ENCODE measurements at regions not wholly inside any gene's neighbourhood (a gene's known extent, or its start where the extent isn't known, plus 50 kb on each side); places are given as distances from the start of the nearest gene placed in this dataset.

DNA sequence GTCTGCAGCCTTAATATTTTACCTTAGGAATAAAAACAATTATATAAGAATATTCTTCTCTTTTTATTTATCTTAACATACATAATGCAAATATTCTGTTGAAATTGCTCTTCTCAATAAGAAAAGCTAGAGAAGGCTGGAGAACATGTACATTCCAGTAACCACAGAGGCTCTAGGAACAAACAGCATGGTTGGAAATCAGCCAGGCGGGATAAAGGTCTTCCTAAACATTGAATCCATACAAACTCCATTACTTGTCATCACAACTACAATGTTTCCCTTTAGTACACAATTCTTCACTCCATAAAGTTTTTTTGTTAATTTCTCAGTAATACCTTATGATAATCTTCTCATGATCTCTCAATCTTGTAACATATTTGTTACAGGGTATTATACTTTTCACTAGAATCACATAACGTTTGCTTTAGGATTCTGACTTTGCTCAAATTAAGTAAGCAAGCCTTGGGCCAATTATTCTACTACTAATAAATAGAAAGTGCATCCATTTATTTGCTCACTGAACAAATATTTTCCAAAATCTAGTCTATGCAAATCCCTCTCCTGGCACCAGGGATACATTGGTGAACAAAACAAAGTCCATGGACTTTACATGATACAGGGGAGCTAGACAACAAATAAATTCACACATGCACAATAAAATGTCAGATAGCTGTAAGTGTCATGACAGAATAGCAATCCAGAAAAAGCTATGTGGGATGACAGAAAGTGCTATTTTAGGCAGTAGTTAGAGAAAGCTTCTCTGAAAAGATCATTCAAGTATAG, 237.5 kb upstream of the TMTC1 start:
- H3K27me3 Mint-ChIP-seq = no peaks in the 10 kb centered on the region
- ATAC-seq = no peak
- H3K9me3 Mint-ChIP-seq (ENCODE audit: low read depth) = no peaks in the 10 kb centered on the region
- no peak overlapping the region for H3K4me3 Mint-ChIP-seq
- H3K36me3 Mint-ChIP-seq = no peaks in the 10 kb centered on the region
- no peak for DNase-seq
- H3K27ac Mint-ChIP-seq = no peak overlapping the region
- no peaks in the 10 kb centered on the region for H3K4me1 Mint-ChIP-seq
- CTCF ChIA-PET = no interaction called here

GRCh38 chr12:30019366-30020140, 235.8 kb upstream of the TMTC1 start:
- CTCF ChIA-PET = no interaction called here
- Mint-ChIP-seq H3K4me1 (no peaks in the 10 kb centered on the region), H3K27me3 (no peaks in the 10 kb centered on the region), H3K36me3 (no peaks in the 10 kb centered on the region), H3K27ac (no peak overlapping the region), H3K4me3 (no peak overlapping the region), H3K9me3 (ENCODE audit: low read depth) (no peaks in the 10 kb centered on the region)
- ATAC-seq = no peak
- DNase-seq = no peak

- H3K9me3 Mint-ChIP-seq (ENCODE audit: low read depth) = no peaks in the 10 kb centered on the region
- no peaks in the 10 kb centered on the region for H3K4me1 Mint-ChIP-seq
- no peaks in the 10 kb centered on the region for H3K36me3 Mint-ChIP-seq
- no peaks in the 10 kb centered on the region for H3K27me3 Mint-ChIP-seq
- no peak overlapping the region for H3K27ac Mint-ChIP-seq
- no peak for ATAC-seq
- H3K4me3 Mint-ChIP-seq = no peak overlapping the region
- no peak for DNase-seq
- CTCF ChIA-PET = no interaction called here
These were observed 232.9 kb upstream of the TMTC1 start for GRCh38 chr12:30016540-30017055.

DNA sequence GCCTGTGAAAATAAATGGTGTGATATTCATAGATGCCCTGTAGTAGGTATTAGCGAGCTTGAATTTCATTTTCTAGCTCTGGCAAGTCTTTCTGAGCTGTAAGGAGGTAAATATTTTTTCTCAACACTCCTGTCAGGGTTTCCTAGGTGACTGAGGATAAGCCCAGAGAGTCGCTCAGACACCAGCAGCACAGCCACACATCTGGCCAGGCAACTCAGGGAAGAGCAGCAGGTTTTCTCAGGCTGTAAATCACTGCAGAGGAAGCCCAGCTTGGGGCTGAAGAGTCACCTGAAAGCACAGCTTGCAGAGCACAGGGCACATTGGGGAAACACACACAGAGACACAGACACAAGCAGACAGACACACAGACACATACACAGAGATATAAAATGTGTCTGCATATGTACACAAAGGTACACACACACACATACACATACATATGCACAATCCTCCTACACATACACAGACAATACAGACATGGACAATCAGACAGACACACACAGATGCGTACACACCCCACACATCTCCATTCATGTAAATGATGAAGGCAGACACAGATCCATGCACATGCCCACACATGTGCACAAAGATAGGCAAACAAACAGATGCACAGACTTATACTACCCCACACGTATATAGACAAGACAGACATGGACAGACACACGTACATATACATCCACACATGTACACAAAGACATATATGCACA, 232.0 kb upstream of the TMTC1 start:
- Mint-ChIP-seq H3K9me3 (ENCODE audit: low read depth) (no peaks in the 10 kb centered on the region), H3K27ac (no peak overlapping the region), H3K4me3 (no peak overlapping the region), H3K27me3 (no peaks in the 10 kb centered on the region), H3K36me3 (no peaks in the 10 kb centered on the region), H3K4me1 (no peaks in the 10 kb centered on the region)
- CTCF ChIA-PET = no interaction called here
- no peak for ATAC-seq
- no peak for DNase-seq

DNA sequence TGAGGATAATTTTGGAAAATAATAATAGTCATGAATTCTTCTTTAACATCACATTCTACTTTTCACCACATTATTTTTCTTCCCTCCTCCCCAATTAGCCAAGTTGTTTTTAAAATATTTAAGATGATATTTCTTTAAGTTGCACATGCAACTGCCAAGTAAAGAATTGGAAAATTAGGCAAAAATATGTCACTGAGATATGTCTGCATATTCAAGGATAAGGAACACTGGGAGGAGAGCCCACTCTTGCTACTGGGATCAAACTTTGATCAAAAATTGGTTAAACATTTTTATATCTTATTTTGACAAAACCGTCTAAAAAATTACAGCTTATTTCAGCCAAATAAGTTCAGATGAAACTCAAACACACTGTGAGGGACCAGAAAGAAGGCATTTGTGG, 231.2 kb upstream of the TMTC1 start:
- Mint-ChIP-seq H3K36me3 (no peaks in the 10 kb centered on the region), H3K4me3 (no peak overlapping the region), H3K27ac (no peak overlapping the region), H3K27me3 (no peaks in the 10 kb centered on the region), H3K4me1 (no peaks in the 10 kb centered on the region), H3K9me3 (ENCODE audit: low read depth) (no peaks in the 10 kb centered on the region)
- no peak for DNase-seq
- no peak for ATAC-seq
- CTCF ChIA-PET = no interaction called here

DNA sequence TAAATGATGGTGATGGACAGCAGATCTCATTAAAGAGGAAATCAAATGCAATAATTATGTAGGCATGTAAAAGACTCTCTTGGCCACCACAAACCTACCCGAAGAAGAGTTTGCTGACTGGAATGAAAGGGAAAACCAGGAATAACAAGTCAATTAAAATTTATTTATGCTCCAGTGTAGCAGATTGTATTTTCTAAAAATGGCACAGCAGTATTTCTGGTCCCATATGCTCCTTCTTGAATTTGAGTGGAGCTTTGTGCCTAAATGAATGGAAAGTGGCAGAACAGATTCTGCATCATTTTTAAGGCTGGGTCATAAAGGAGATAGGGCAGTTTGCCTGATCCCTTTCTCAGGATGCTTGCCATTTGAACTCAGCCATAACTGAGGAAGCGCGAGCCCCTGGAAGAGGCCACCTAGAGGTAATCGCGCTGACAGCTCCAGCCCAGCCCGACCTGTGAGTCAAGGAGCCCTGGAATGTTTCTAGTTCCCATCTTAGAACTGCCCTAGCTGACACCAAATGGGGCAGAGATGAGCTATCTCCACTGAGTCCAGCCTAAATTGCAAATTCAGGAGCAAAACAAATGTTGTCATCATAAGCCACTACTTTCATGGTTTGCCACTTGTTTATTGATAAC, 229.2 kb upstream of the TMTC1 start:
- ATAC-seq = no peak

DNA sequence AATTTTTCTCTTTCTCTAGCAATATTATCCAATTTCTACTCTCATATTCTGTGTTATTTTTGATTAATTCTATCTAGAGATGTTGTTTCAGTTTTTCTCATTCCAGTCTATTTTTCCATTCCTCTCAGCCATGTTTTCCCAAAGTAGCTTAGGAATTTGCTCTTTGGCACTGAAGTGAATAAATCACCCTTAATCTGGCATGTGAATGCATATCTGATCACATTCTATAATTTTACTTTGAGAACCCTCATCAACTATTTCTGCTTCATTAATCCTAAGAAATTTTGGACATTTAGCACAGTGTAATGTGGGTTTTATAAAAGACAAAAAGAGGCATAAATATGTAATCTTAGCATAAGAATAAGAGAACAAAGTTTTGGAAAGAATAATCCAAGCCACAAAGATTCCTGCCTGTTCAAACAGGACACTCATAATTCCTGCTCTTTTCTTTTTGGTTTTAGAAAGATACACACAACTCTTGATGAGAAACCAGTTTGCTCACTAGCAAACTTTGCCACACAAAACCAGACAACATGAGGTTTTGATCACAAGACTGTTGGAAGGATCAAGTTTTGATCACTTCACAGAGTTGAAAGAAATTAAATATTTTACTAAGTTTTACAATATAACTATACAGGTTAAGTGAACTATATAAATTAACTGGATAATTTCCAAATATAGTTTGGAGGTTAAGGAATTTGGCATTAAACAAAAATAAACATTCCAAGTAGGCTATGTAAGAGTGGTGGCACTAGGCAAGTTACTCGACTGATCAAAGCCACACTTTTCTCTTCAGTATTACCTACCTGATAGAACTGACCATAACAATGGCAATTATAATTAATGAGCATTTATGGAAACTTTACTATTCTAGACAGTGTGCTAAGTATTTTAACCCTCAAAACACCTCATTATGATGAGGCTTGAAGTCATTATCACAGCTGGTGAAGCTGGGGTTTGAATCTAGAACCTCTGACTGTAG, 226.6 kb upstream of the TMTC1 start:
- no peak overlapping the region for H3K4me3 Mint-ChIP-seq
- DNase-seq (no peak), ATAC-seq (no peak)
- no peaks in the 10 kb centered on the region for H3K4me1 Mint-ChIP-seq
- H3K27me3 Mint-ChIP-seq = no peaks in the 10 kb centered on the region
- CTCF ChIA-PET = no interaction called here
- no peaks in the 10 kb centered on the region for H3K9me3 Mint-ChIP-seq (ENCODE audit: low read depth)
- no peaks in the 10 kb centered on the region for H3K36me3 Mint-ChIP-seq
- no peak overlapping the region for H3K27ac Mint-ChIP-seq

More for the DNA sequence above, 229.2 kb upstream of the TMTC1 start:
- DNase-seq = no peak
- no peaks in the 10 kb centered on the region for H3K9me3 Mint-ChIP-seq (ENCODE audit: low read depth)
- no peaks in the 10 kb centered on the region for H3K36me3 Mint-ChIP-seq
- no peak overlapping the region for H3K4me3 Mint-ChIP-seq
- no peak overlapping the region for H3K27ac Mint-ChIP-seq
- CTCF ChIA-PET = no interaction called here
- H3K27me3 Mint-ChIP-seq = no peaks in the 10 kb centered on the region
- H3K4me1 Mint-ChIP-seq = no peaks in the 10 kb centered on the region

GRCh38 chr12:30006021-30006420, 222.3 kb upstream of the TMTC1 start:
- no peaks in the 10 kb centered on the region for H3K27me3 Mint-ChIP-seq
- DNase-seq (no peak), ATAC-seq (no peak)
- H3K9me3 Mint-ChIP-seq (ENCODE audit: low read depth) = no peaks in the 10 kb centered on the region
- no peak overlapping the region for H3K27ac Mint-ChIP-seq
- CTCF ChIA-PET = no interaction called here
- no peaks in the 10 kb centered on the region for H3K36me3 Mint-ChIP-seq
- no peak overlapping the region for H3K4me3 Mint-ChIP-seq
- H3K4me1 Mint-ChIP-seq = no peaks in the 10 kb centered on the region

- Mint-ChIP-seq H3K4me1 (no peaks in the 10 kb centered on the region), H3K27me3 (no peaks in the 10 kb centered on the region), H3K4me3 (no peak overlapping the region), H3K9me3 (ENCODE audit: low read depth) (no peaks in the 10 kb centered on the region), H3K36me3 (no peaks in the 10 kb centered on the region), H3K27ac (no peak overlapping the region)
- DNase-seq (no peak), ATAC-seq (no peak)
- CTCF ChIA-PET = interaction anchor here (0.5 kb wide), 1 partner anchor 1242 kb away, joined by 3 read pairs; no protein-coding TSS in a partner anchor
These were observed 219.6 kb upstream of the TMTC1 start for GRCh38 chr12:30003321-30003720.

DNA sequence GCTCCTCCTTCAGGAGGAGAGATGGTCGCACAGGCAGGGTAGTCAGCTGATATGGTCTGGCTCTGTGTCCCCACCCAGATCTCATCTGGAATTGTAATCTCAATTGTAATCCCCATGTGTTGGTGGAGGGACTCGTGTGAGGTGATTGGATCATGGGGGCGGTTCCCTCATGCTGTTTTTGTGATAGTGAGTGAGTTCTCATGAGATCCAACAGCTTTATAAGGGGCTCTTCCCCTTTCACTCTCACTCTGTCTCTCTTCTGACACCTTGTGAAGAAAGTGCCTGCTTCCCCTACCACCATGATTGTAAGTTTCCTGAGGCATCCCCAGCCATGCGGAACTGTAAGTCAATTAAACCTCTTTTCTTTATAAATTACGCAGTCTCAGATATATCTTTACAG, 218.9 kb upstream of the TMTC1 start:
- CTCF ChIA-PET = interaction anchor here (0.5 kb wide), 1 partner anchor 1243 kb away, joined by 3 read pairs; no protein-coding TSS in a partner anchor
- Mint-ChIP-seq H3K4me3 (no peak overlapping the region), H3K27me3 (no peaks in the 10 kb centered on the region), H3K9me3 (ENCODE audit: low read depth) (no peaks in the 10 kb centered on the region), H3K4me1 (no peaks in the 10 kb centered on the region), H3K27ac (no peak overlapping the region), H3K36me3 (no peaks in the 10 kb centered on the region)
- ATAC-seq (no peak), DNase-seq (no peak)

- DNase-seq (no peak), ATAC-seq (no peak)
- Mint-ChIP-seq H3K4me1 (no peaks in the 10 kb centered on the region), H3K27ac (no peak overlapping the region), H3K27me3 (no peaks in the 10 kb centered on the region), H3K36me3 (no peaks in the 10 kb centered on the region), H3K4me3 (no peak overlapping the region), H3K9me3 (ENCODE audit: low read depth) (no peaks in the 10 kb centered on the region)
- CTCF ChIA-PET = no interaction called here
These were observed 216.7 kb upstream of the TMTC1 start for GRCh38 chr12:30000401-30000800.

- CTCF ChIA-PET = no interaction called here
- Mint-ChIP-seq H3K4me3 (no peak overlapping the region), H3K27me3 (no peaks in the 10 kb centered on the region), H3K4me1 (no peaks in the 10 kb centered on the region), H3K27ac (no peak overlapping the region), H3K36me3 (no peaks in the 10 kb centered on the region), H3K9me3 (ENCODE audit: low read depth) (no peaks in the 10 kb centered on the region)
- ATAC-seq (no peak), DNase-seq (no peak)
These were observed 213.3 kb upstream of the TMTC1 start for GRCh38 chr12:29996993-29997392.
